ENCODE measurements at regions not wholly inside any gene's neighbourhood (a gene's known extent, or its start where the extent isn't known, plus 50 kb on each side); places are given as distances from the start of the nearest gene placed in this dataset.

GRCh38 chr3:194082743-194083636 lies 53.0 kb upstream of the HES1 start:
- H3K4me3 ChIP-seq = no peak overlapping the region
- H3K36me3 ChIP-seq = no peaks in the 10 kb centered on the region
- no peak for DNase-seq (ENCODE audit: extremely low spot score)
- TF ChIP-seq CTCF (IDR thresholded peaks at IDR 0.05) (no peak), EP300 (IDR thresholded peaks at IDR 0.05) (no peak), POLR2A (IDR thresholded peaks at IDR 0.05; ENCODE audit: low read depth) (no peak), POLR2AphosphoS5 (IDR thresholded peaks at IDR 0.05) (no peak)
- peaks cover 14 to 33% (median 30%) of the 10 kb centered on the region in 4 donors for H3K4me1 ChIP-seq
- no peaks in the 10 kb centered on the region for H3K9me3 ChIP-seq
- no peaks in the 10 kb centered on the region for H3K27me3 ChIP-seq
- intact Hi-C loops (cut with DNase I) = no loop called here
- WGBS = 58% methylated on average over 13 of the region's 18 CpGs
- peak overlapping the region in 1 of 4 donors; percentile 32 for H3K27ac ChIP-seq (replicated peaks in 1 of 4)

GRCh38 chr3:194083637-194084224 lies 52.2 kb upstream of the HES1 start:
- intact Hi-C loops (cut with DNase I) = no loop called here

GRCh38 chr3:194084284-194084683 lies 51.7 kb upstream of the HES1 start:
- no peak for TF ChIP-seq CTCF (IDR thresholded peaks at IDR 0.05)
- TF ChIP-seq EP300 (IDR thresholded peaks at IDR 0.05) = no peak
- no peak for TF ChIP-seq POLR2A (IDR thresholded peaks at IDR 0.05; ENCODE audit: low read depth)
- no peak for TF ChIP-seq POLR2AphosphoS5 (IDR thresholded peaks at IDR 0.05)
- H3K36me3 ChIP-seq = no peaks in the 10 kb centered on the region
- H3K27ac ChIP-seq (replicated peaks in 1 of 4) = no peak overlapping the region
- WGBS = 90% methylated on average over 5 of the region's 5 CpGs
- intact Hi-C loops (cut with DNase I) = no loop called here
- DNase-seq (ENCODE audit: extremely low spot score) = no peak
- no peaks in the 10 kb centered on the region for H3K27me3 ChIP-seq
- H3K9me3 ChIP-seq = no peaks in the 10 kb centered on the region
- H3K4me1 ChIP-seq = peaks cover 20 to 39% (median 38%) of the 10 kb centered on the region in 4 donors
- H3K4me3 ChIP-seq = no peak overlapping the region

More at GRCh38 chr3:194083637-194084224, 52.2 kb upstream of the HES1 start:
- H3K4me1 ChIP-seq = peaks cover 15 to 34% (median 32%) of the 10 kb centered on the region in 4 donors
- H3K27ac ChIP-seq (replicated peaks in 1 of 4) = no peak overlapping the region
- 78% methylated on average over 3 of the region's 6 CpGs for WGBS
- no peak for DNase-seq (ENCODE audit: extremely low spot score)
- H3K4me3 ChIP-seq = no peak overlapping the region
- no peaks in the 10 kb centered on the region for H3K9me3 ChIP-seq
- no peaks in the 10 kb centered on the region for H3K36me3 ChIP-seq
- TF ChIP-seq CTCF (IDR thresholded peaks at IDR 0.05) (no peak), EP300 (IDR thresholded peaks at IDR 0.05) (no peak), POLR2A (IDR thresholded peaks at IDR 0.05; ENCODE audit: low read depth) (no peak), POLR2AphosphoS5 (IDR thresholded peaks at IDR 0.05) (no peak)
- no peaks in the 10 kb centered on the region for H3K27me3 ChIP-seq
